ENCODE measurements at regions not wholly inside any gene's neighbourhood (a gene's known extent, or its start where the extent isn't known, plus 50 kb on each side); places are given as distances from the start of the nearest gene placed in this dataset.

- TF ChIP-seq GATA2 (IDR thresholded peaks at IDR 0.05; ENCODE audit: low read depth, low read length): no peak
- no peak for TF ChIP-seq GATA3 (IDR thresholded peaks at IDR 0.05; ENCODE audit: low read depth, low read length)
Observed at GRCh38 chr22:26998716-26999115, 341.3 kb downstream of the MIAT start.
